ENCODE measurements at regions not wholly inside any gene's neighbourhood (a gene's known extent, or its start where the extent isn't known, plus 50 kb on each side); places are given as distances from the start of the nearest gene placed in this dataset.
"Not testable (repeated sequence)": the region's sequence is repeated elsewhere in the genome, so short reads cannot be mapped to it uniquely, and the experiment has no call there.

DNA sequence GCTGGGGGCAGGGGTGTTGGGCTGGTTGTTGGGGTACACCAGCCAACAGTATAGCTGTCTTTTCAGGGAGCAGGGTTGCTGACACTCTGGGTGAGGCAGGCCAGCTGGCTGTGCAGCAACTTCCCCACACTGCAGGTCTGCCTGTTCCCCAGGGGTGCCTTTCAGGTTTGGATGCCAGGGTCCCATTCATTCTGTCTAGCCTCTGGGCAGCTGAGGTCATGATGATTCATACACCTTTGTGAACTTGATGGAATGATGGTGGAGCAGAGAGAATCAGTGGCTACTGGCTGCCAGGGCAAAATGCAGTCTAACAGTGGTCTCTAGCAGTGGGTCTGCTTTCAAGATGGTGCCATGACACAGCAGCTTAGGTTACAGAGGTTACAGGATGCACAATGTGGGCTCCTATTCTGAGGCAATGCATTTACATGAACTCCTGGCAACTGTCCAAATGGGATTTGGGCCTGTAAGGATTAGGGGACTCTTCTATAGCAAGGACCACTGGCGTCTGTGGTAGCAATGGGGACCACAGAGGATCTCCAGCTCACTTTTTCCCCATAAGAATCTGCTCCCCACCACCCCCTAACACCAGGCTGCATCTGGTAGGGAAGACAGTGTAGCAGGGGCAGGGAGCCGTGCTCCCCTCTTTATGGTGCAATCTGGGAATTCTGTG, 103.7 kb downstream of the FEM1C start:
- CTCF ChIA-PET: no interaction called here

DNA sequence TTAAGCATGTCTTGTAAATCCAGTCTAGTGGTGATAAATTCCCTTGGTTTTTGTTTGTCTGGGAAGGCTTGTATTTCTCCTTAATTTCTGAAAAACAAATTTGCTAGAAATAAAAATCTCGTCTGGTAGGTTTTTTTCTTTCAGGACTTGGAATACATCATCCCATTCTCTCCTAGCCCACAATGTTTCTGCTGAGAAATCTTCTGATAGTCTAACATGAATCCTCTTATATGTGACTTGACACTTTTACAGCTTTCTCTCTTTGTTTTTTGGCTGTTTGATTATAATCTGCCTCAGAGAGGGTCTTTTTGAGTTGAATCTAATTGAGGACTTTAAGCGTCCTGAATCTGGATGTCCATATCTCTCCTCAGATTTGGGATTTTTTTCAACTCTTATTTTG, 104.9 kb downstream of the FEM1C start:
- POLR2A ChIA-PET: no interaction called here

More for the DNA sequence above, 103.7 kb downstream of the FEM1C start:
- POLR2A ChIA-PET: interaction anchor here (0.5 kb wide), 1 partner anchor 56 kb away, joined by 4 read pairs; no protein-coding TSS in a partner anchor

DNA sequence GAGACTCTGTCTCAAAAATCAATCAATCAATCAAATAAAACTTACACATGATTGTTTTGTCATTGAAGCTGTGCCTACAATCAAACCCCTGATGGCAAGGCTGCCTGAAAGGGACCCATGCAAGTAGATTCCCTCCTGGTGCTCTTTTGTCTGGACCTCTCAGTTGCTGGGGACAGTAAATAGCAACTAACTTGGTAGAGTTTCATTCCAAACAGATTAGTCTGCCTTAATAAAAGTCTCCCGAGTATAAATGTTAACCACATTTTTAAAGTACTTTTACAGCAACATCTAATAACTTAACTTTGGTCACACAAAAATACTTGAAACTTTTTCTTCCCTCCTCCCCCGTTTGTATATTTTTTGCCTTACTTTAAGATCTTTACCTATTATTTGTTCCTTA, 105.5 kb downstream of the FEM1C start:
- POLR2A ChIA-PET: no interaction called here
- CTCF ChIA-PET: no interaction called here

More for the DNA sequence above, 104.9 kb downstream of the FEM1C start:
- CTCF ChIA-PET: no interaction called here

DNA sequence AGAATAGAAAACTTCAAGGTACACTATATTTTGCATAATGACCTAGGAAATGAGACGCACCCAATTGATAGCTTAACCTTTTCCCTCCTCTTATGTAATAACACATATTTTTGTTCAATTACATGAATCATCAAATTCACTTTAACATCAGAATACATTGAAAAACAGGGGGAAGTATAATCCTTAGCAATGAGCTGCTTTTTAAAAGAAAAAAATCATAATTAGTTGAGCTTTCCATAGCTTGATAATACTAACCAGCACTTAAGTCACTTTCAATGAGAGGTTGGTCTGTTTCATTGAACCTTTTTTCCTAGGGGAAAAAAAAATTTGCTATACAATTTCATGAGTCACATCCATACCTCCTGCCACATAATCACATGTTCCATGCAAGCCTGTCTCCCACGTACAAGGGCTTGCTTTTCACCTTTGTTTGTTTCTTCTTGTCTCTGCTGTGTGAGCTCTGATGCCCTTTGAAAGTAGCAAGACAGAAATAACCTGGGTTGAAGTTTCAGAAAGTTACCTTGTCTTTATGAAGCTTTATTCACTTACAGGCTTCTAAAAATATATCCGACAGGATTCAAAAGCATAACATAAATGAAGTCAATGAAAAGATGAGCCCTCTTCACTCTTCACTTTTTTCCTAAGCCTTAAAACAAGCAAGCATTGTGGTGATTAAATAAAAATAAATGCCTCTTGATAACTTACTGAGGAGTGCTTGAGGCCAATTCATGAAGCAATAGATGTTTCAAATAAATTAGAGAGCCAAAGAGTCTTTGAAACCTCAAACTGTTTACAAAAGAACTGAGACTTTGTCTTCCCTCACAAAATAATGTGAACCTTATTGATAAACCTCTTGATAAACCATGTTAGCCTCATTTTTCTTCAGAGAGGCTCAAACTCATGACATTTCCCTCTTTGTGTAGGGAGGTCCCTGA, 108.5 kb downstream of the FEM1C start:
- POLR2A ChIA-PET: no interaction called here
- CTCF ChIA-PET: no interaction called here

DNA sequence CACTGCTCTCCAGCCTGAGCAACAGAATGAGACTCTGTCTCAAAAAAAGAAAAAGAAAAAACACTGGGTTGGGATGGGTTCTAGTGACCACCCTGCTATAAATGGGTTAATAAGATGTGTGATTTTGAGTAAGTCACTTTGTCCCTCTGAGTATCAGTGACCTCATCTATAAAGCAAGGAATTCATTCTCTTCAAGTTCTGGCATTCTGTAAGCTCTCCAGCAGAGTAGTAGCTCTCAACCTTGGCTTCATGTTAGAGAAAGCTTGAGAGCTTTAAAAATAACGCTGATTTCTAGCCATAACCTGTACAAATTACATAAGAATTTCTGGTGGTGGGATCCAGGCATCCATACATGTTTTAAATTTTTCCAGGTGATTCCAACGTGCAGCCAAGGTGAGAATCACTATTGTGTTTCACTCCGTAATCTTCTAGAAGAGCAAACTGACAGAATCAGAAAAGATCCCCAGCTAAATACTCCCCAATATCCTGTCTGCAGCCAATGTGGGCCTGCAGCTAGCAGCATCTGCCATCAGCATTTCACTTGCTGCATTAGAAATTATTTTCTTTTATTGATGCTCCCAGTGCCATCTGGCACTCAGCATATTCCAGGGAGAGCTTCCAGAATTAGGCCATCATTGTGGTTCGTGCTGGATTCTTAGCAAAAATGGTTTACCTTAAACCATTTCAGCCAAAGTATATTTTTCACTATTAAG, 109.4 kb downstream of the FEM1C start:
- ChIA-PET CTCF (no interaction called here), POLR2A (no interaction called here)

DNA sequence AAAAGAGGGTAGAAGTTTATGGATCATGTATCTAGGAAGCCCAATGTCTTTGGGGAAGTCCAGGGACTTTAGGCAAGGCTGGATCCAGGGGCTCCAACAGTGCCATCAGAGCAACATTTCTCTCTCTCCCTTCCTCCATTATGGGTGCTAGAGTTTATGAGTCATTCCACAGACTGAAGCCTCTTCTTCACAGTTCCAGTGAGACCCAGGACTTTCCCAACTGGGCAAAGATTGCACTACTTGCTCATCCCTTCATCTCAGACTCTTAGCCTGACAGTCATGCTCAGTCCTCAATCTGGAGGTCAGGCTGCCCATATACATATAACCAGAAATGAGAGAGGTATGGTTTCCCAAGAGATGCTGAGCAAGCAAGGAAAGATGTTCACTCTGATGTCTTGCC, 110.7 kb downstream of the FEM1C start:
- ChIA-PET POLR2A (no interaction called here), CTCF (no interaction called here)

DNA sequence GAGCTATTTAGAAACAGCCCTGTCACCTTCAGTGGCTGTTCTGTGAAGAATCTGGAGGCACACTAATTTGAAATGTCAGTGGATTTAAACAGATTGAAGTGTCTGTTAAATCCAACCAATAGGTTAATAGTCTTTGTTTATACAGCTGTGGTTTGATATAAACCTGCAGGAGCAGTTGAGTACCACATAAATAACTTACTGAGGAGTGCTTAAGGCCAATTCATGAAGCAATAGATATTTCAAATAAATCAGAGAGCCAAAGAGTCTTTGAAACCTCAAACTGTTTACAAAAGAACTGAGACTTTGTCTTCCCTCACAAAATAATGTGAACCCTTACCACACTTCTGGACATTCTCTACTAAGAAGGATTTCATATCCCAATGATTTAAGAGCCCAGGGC, 111.9 kb downstream of the FEM1C start:
- ChIA-PET CTCF (no interaction called here), POLR2A (no interaction called here)

DNA sequence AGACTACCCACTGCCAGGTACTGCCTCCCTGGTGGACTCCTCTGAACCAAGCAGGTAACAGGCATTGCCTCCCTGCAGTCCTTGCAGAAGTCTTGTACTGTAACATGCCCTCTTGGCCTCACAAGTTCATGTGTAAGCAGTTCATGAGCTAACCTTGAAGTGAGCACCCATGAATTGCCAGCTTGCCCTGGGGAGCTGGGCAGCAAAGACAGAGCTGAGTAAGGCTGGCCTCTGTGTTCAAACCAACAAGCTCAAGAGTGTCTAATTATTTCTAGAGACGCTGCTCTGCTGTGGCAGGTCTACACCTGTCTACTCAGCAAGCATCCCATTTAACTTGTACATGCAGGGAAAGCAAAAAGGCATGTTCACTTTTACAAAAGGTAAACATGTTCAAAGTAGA, 113.5 kb downstream of the FEM1C start:
- ChIA-PET CTCF (interaction anchor here (1.0 kb wide), 1 partner anchor 1090 kb away, joined by 4 read pairs; no protein-coding TSS in a partner anchor), POLR2A (no interaction called here)

DNA sequence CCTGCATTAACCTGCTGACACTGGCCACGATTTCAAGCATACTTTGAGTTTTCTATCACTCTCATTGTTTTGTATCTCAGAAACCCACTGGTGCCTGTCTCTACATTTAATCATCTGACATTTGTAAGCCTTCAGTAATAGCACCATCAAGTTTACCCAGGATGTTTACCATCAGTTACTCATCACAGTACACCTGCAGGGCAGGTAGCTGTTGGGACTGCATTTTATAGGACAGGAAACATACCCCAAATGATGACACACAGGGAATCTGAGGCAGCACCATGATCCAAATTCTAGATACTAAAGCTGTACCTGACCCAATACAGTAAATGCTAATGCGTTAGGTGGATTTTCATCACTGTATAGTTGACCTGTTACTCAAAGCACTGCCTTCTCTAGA, 114.2 kb downstream of the FEM1C start:
- CTCF ChIA-PET: no interaction called here
- POLR2A ChIA-PET: no interaction called here

DNA sequence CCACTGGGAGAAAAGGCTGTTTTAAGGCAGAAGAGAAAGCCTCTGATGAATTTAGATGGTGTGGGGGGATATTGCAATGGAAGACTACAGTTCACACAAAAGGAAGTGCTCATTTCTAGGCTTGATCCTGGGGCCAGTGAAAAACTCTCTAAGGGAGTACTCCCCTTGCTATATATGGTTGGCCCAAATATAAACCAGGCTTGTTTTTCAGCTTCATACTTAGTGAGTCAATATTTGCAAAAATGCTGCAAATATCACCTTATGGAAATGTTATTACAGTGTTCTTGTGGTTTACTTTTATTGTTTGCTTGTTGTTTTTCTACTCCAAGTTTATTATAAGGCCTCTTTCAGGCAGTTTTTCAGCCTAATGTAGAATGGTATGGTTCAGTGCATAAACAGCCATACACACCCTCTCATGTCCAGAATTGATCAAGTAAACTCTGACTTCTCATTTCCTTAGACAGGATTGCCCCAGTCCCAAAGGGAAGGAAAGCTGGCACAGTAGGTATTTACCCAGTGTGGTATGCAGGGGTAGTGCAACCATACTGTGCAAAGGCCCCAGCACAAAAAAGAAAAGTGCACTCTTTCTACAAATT, 115.1 kb downstream of the FEM1C start:
- POLR2A ChIA-PET: no interaction called here
- CTCF ChIA-PET: no interaction called here

DNA sequence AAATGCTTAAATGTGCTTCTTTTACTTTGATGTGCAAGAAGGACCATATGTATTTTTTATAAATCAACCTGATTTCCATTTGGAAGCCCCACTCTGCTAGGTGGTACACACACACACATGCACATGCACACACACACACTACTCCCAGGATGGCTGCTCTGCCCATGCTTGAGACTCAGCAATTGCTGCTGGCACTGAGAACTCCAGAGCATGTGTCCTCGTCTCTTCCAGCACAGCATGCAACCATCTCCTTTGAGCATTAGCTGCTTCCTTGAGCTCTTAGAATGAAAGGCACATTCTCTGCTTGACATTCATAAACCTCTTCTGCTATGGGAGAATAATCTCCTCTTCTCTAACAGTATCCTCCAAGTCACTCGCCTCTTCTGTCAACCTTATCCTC, 115.9 kb downstream of the FEM1C start:
- ChIA-PET CTCF (no interaction called here), POLR2A (no interaction called here)

DNA sequence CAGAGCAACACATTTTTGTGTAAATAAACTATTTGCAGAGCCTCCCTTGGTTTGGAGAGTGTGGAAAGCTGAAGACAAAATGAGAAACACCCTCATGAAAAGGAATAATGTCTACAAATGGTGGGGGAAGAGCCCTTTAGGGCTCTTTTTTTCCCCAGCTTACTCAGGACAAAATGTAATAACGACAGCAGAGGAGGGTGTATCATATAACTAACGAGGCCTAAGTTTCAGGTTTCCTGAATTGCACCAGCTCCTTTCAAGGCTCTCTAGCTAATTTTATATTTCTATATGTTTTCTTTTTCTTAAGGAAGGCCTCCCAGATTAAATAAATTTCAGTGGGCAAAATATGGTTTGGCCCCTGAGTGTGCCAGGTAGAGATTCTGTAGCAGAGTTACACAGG, 116.3 kb downstream of the FEM1C start:
- CTCF ChIA-PET: no interaction called here
- POLR2A ChIA-PET: no interaction called here

DNA sequence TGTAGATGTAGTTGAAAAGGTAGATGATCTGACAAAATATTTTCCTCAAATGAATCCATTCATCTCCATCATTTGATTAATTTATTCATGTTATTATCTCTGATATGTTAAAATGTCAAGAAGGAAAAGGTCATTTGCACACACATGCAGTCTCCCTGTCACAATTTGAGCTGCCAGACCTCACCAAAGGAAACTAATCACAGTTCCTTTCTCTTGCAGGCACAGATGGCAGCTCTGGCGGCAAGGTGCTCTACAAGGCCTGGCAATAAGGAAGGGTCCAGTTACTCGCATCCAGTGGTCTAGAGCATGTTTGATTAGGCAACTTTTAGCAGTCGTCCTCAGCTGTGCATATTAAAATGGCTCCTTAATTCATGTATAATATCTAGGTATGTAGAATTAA, 120.1 kb downstream of the FEM1C start:
- CTCF ChIA-PET: no interaction called here

DNA sequence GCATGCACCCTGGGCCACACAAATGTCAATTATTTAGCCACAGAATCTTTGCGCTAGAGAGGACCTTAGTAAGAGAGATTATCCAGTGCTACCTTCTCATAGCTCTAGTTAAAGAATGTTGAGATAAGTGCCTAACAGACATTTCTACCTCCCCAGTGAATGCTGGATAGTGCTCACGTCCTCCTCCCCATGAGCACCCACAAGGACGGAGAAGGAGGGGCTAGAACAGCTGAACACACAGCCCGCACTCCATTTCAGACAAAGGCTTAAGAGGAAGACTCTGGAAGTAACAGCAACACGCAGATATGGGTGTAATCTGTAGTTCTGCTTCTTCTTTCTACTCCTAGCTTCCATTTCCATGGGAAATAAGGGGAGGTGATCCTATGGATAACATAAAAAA, 120.5 kb downstream of the FEM1C start:
- ChIA-PET POLR2A (no interaction called here), CTCF (no interaction called here)

More for the DNA sequence above, 120.1 kb downstream of the FEM1C start:
- POLR2A ChIA-PET: no interaction called here

DNA sequence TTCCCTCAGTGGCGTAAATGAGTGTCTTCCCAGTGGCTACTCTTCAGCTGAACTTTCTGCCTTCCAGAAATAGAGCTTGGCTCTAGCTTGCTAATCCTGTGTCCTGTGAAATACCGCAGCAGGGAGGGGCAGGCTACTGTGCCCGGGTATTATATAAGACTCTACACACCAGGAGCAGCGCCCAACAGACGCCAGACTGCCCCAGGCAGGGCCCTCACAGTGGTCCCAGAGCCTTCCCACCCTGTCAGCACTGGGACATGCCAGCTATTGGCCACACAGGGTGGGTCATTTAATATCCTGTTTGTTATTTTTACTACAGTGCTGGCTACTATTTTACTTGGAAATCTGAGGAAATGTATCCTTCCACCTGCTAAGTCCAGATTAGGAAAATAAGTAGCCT, 121.0 kb downstream of the FEM1C start:
- ChIA-PET POLR2A (no interaction called here), CTCF (no interaction called here)

DNA sequence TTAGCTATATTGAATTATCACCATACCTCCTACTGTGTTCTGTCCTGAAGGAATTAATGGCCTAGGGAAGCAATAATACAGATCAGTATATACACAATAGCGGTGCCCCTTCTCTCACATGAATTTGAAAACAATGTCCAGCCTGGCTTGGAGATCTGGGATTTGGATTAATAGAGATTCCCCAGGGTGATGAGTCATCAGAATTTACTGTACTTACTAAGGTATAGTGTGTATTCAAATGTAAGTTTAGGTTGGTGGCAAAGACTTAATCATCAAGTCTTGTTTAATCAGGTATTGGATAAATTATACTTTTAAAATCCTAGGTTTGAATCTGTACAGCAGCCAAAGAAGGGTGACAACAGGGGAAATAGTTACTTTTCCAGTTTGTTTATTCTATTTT, 121.5 kb downstream of the FEM1C start:
- CTCF ChIA-PET: no interaction called here
- POLR2A ChIA-PET: no interaction called here

DNA sequence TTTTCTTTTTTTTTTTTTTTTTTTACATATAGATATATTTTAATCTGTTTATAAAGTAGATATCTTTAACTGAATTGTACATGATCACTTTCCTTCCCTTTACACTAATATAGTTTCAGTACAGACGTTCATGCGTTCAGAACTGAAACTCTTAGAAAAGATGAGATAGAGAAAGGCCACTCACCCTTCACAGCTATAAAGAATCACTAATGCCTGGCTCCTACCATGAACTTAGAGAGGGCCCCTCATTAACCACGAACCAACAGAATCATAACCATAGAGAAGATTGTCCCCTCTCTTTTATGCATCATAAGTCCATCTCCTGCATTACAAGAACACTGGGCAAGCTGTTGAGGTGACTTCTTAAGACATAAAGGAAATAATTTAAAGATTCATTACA, 123.8 kb downstream of the FEM1C start:
- POLR2A ChIA-PET, CTCF ChIA-PET: not testable (repeated sequence)

DNA sequence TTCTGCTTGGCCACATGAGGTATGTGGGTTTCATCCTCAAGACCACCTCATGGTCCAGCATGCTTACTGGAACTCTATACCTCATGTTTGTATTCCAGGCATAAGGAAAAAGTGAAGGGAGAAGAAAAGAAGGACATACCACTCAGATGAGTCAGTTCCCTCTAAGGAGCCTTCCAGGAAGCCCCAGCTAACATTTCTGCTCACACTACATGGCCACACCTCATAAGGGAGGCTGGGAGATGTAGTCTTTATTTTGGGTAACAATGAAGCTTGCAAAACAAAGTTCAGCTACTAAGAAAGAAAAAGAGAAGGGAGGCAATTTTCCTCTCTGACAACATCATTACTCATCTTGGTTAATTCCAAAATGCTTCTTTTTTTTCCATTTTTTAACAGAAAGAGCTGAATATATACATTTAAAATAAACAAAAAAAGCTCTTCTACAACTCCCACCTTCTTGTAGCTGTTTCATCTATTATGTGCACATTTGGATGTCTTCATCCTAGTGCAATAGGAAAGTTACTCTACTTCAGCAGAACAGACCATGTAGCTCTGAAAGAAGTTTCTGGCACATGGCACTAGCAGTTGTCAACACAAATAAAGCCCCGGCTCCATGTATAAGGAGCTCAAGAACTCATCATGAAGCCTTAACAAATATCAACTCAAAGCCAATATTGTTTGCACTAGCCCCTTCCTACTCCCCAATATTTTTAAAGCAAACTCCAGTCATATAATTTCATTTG, 123.6 kb upstream of the CCDC112 start:
- POLR2A ChIA-PET: no interaction called here

DNA sequence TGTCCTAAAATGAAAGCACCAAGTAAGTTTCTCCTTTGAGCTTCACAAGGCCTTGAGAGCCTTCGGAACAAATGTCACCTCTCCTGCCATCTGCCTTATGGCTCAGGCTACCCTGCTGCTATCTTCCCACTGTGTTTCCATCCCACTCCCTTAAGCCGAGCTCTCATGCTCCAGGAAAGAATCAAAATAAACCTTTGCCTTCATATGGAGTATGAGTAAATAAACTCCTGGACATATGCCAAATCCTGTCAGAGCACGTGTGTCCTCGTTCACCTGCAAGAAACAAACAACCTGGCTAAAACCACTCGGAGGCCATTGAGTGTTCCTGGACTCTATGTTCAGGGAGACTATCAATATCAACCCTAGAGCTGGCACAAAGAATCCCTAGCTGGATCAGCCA, 122.3 kb upstream of the CCDC112 start:
- CTCF ChIA-PET: no interaction called here
- POLR2A ChIA-PET: no interaction called here

More for the DNA sequence above, 123.6 kb upstream of the CCDC112 start:
- CTCF ChIA-PET: no interaction called here

DNA sequence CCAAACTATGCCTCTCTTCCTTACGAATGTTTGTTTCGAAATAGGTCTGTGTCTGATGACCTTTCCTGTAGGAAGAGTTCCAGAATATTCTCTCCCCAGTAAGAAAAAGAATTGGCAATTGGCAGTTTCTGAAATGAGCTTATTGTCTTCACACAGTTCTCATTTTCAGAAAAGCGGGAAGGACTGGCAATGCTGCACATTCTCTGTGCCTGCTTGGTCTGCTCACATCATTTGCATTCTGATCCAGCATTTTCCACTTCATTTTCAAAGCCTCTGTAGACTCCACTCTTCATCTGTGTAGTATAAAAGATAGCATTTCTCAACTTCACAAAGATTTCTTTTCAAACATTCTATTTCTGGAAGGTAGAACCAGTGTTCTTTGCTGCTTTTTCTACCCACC, 120.6 kb upstream of the CCDC112 start:
- CTCF ChIA-PET: no interaction called here
- POLR2A ChIA-PET: no interaction called here

All from activated CD8-positive, alpha-beta memory T cell treated with anti-CD3 and anti-CD28 coated beads for 36 hours (primary cell).